ENCODE measurements at regions not wholly inside any gene's neighbourhood (a gene's known extent, or its start where the extent isn't known, plus 50 kb on each side); places are given as distances from the start of the nearest gene placed in this dataset.

GRCh38 chr6:22513667-22514066 lies 55.7 kb upstream of the HDGFL1 start:
- Mint-ChIP-seq H3K27me3 (ENCODE audit: low read depth) (no peaks in the 10 kb centered on the region), H3K27ac (no peak overlapping the region), H3K4me1 (no peaks in the 10 kb centered on the region), H3K4me3 (no peak overlapping the region), H3K36me3 (no peaks in the 10 kb centered on the region), H3K9me3 (no peaks in the 10 kb centered on the region)
- DNase-seq (ENCODE audit: low spot score) (no peak), ATAC-seq (no peak)
- TF ChIP-seq CDX4 (CRISPR knock-in tag; IDR thresholded peaks at IDR 0.05; ENCODE audit: borderline replicate concordance), result no peak
- TF ChIP-seq ZNF416 (CRISPR knock-in tag; IDR thresholded peaks at IDR 0.05), result no peak
- TF ChIP-seq ATF1 (CRISPR knock-in tag; IDR thresholded peaks at IDR 0.05), result no peak
- no peak for TF ChIP-seq MAX (CRISPR knock-in tag; IDR thresholded peaks at IDR 0.05)
- no peak for TF ChIP-seq ZNF281 (CRISPR knock-in tag; IDR thresholded peaks at IDR 0.05)
- ChIA-PET POLR2A (no interaction called here), CTCF (no interaction called here)

GRCh38 chr6:22519237-22519636 lies 50.1 kb upstream of the HDGFL1 start:
- POLR2A ChIA-PET, result interaction anchor here (0.6 kb wide), 1 partner anchor 1505 kb away, joined by 4 read pairs; no protein-coding TSS in a partner anchor
- CTCF ChIA-PET, result interaction anchor here (0.7 to 1.5 kb wide), 7 partner anchors 42 to 519 kb away, joined by 3 to 12 read pairs (median 3); no protein-coding TSS in a partner anchor
- H3K27ac Mint-ChIP-seq, result no peak overlapping the region
- no peak for TF ChIP-seq HMGXB4 (CRISPR knock-in tag; IDR thresholded peaks at IDR 0.05)
- no peak for TF ChIP-seq MAX (CRISPR knock-in tag; IDR thresholded peaks at IDR 0.05)
- no peak for TF ChIP-seq ZMAT4 (CRISPR knock-in tag; IDR thresholded peaks at IDR 0.05)
- no peak for TF ChIP-seq ZNF121 (CRISPR knock-in tag; IDR thresholded peaks at IDR 0.05)
- TF ChIP-seq ARID4B (CRISPR knock-in tag; IDR thresholded peaks at IDR 0.05; ENCODE audit: borderline replicate concordance), result no peak
- TF ChIP-seq GABPB1 (CRISPR knock-in tag; IDR thresholded peaks at IDR 0.05), result no peak
- no peak for TF ChIP-seq CDX4 (CRISPR knock-in tag; IDR thresholded peaks at IDR 0.05; ENCODE audit: borderline replicate concordance)
- TF ChIP-seq NR3C1 (CRISPR knock-in tag; conservative IDR thresholded peaks at IDR 0.05; ENCODE audit: low read depth), result no peak
- no peak for TF ChIP-seq TP53 (CRISPR knock-in tag; IDR thresholded peaks at IDR 0.05)
- TF ChIP-seq ATF2 (CRISPR knock-in tag; IDR thresholded peaks at IDR 0.05; ENCODE audit: borderline replicate concordance, low read depth), result no peak
- TF ChIP-seq ZNF532 (CRISPR knock-in tag; IDR thresholded peaks at IDR 0.05; ENCODE audit: borderline replicate concordance), result no peak

More at GRCh38 chr6:22519237-22519636, 50.1 kb upstream of the HDGFL1 start:
- ATAC-seq (no peak; the same call in 1 of the 2 replicates), DNase-seq (ENCODE audit: low spot score) (no peak)
- Mint-ChIP-seq H3K9me3 (peaks cover 17% of the 10 kb centered on the region), H3K27me3 (ENCODE audit: low read depth) (no peaks in the 10 kb centered on the region), H3K36me3 (peaks cover 11% of the 10 kb centered on the region), H3K4me3 (no peak overlapping the region), H3K4me1 (peaks cover 4% of the 10 kb centered on the region)
